Karpas-422 (cell line): ENCODE measurements at regions not wholly inside any gene's neighbourhood (a gene's known extent, or its start where the extent isn't known, plus 50 kb on each side); places are given as distances from the start of the nearest gene placed in this dataset.

Source experiments
- DNase-seq: peaks from one replicate; pipeline ENCODE4 v3.0.0-alpha.2; 2015
- H2AFZ ChIP-seq: fragments of 200-600 bp; sonication (generic); 2 replicates; pipeline ENCODE4 v1.6.1; 2014; ENCODE audit warnings: antibody characterized with exemption, low read length, mixed read lengths
- H3K27ac ChIP-seq: fragments of 200-600 bp; sonication (generic); 2 replicates; pipeline ENCODE4 v1.5.1; 2014; ENCODE audit warnings: mild to moderate bottlenecking, low read length, moderate library complexity
- H3K27me3 ChIP-seq: fragments of 200-600 bp; sonication (generic); 2 replicates; pipeline ENCODE4 v1.6.1; 2014; ENCODE audit warnings: low read length, mixed read lengths
- H3K36me3 ChIP-seq: fragments of 200-600 bp; sonication (generic); 2 replicates; pipeline ENCODE4 v1.6.1; 2014; ENCODE audit warnings: low read length, mixed read lengths; ENCODE audit not compliant: insufficient read depth
- H3K4me1 ChIP-seq: fragments of 200-600 bp; sonication (generic); 2 replicates; pipeline ENCODE4 v1.6.1; 2014; ENCODE audit warnings: mild to moderate bottlenecking, low read length, mixed read lengths
- H3K4me2 ChIP-seq: fragments of 200-600 bp; sonication (generic); 2 replicates; pipeline ENCODE4 v1.6.1; 2014; ENCODE audit warnings: low read length, low read depth, mild to moderate bottlenecking; ENCODE audit not compliant: poor library complexity, severe bottlenecking
- H3K4me3 ChIP-seq: fragments of 200-600 bp; sonication (generic); 2 replicates; pipeline ENCODE4 v1.5.1; 2014; ENCODE audit warnings: mild to moderate bottlenecking, antibody characterized with exemption, low read length, mixed read lengths
- H3K79me2 ChIP-seq: fragments of 200-600 bp; sonication (generic); 2 replicates; pipeline ENCODE4 v1.6.1; 2014; ENCODE audit warnings: mild to moderate bottlenecking, low read length, mixed read lengths
- H3K9ac ChIP-seq: fragments of 200-600 bp; sonication (generic); 2 replicates; pipeline ENCODE4 v1.6.0; 2014; ENCODE audit warnings: low read length
- H3K9me2 ChIP-seq: fragments of 200-600 bp; sonication (generic), shearing (Covaris generic); replicated peaks from 2 replicates; pipeline ENCODE4 v1.6.0; 2014; ENCODE audit warnings: mild to moderate bottlenecking, low read length, moderate library complexity; ENCODE audit not compliant: insufficient read depth
- H3K9me3 ChIP-seq: fragments of 300-700, 200-600 bp; sonication (generic); 2 replicates; pipeline ENCODE4 v1.6.1; 2014; ENCODE audit warnings: low read length, mixed read lengths
- H4K20me1 ChIP-seq: fragments of 200-600 bp; sonication (generic); 2 replicates; pipeline ENCODE4 v1.6.1; 2014; ENCODE audit warnings: mild to moderate bottlenecking, antibody characterized with exemption, low read length, low read depth; ENCODE audit not compliant: insufficient read depth

DNA sequence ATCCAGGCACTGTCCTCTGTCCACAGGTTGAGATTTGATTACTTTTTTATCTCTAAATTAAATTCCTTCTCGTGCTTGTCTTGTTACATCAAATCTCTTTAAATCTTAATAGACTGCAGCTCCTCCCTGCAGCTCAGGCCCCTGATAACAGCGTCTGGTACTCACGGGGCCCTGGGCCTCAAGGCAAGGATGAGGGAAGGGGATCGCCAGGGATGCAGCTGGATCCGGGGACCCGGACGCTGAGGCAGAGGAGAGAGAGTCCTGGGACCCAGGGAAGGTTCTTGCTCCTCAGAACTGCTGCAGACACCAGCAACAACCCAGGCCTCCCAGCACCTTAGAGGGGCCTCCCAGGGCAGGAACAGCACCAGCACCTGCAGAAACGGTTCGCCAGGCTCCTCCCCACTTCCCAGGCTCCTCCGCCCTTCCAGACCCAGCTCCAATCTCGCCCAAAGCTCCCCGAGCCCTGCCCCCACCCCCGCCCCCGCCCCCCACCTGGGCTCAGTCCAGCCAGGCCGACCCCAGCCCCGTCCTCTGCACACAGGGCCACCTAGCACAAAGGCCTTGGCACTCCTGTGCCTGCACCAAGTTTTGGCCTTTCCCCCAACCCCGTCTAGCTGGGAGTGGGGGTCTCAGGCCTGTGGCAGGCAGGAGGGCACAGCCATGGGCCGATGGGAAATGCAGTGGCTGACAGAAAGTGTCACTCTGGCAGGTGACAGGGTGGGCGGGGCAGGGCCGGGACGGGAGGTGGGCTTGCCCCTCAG is 60.3 kb upstream of the GALNT9 start:
- H4K20me1 ChIP-seq, result no peaks in the 10 kb centered on the region
- H3K4me1 ChIP-seq, result no peaks in the 10 kb centered on the region
- H2AFZ ChIP-seq, result no peak overlapping the region
- DNase-seq, result no peak
- H3K9me3 ChIP-seq, result no peaks in the 10 kb centered on the region
- no peaks in the 10 kb centered on the region for H3K27me3 ChIP-seq
- no peaks in the 10 kb centered on the region for H3K36me3 ChIP-seq
- no peak overlapping the region for H3K4me3 ChIP-seq
- H3K79me2 ChIP-seq, result no peaks in the 10 kb centered on the region
- H3K9ac ChIP-seq, result no peak overlapping the region
- no peak overlapping the region for H3K4me2 ChIP-seq
- H3K27ac ChIP-seq, result no peak overlapping the region
- H3K9me2 ChIP-seq, result no peaks in the 10 kb centered on the region

DNA sequence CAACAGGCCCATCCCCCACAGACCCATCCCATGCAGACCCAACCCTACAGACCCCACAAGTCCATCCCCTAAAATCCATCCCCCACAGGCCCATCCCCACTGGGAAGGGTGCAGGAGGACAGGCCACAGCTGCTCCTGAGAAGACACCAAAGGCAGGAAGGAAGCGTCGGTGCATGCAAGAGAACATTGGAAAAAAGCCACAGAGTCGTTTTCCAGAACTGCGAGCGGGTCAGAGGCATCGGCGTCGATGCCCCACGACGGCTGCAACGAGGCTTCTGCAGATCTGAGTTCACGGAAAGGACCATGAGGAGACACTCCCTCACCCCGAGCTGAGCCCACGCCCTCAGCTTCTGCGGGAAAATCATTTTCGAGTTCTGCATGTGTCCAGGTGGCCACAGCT is 59.6 kb upstream of the GALNT9 start:
- Histone ChIP-seq H3K27me3 (no peaks in the 10 kb centered on the region), H3K4me2 (no peak overlapping the region), H3K9ac (no peak overlapping the region), H3K36me3 (no peaks in the 10 kb centered on the region), H2AFZ (no peak overlapping the region), H3K9me3 (no peaks in the 10 kb centered on the region), H3K9me2 (no peaks in the 10 kb centered on the region), H4K20me1 (no peaks in the 10 kb centered on the region), H3K4me3 (no peak overlapping the region), H3K79me2 (no peaks in the 10 kb centered on the region), H3K4me1 (no peaks in the 10 kb centered on the region), H3K27ac (no peak overlapping the region)
- DNase-seq, result no peak

DNA sequence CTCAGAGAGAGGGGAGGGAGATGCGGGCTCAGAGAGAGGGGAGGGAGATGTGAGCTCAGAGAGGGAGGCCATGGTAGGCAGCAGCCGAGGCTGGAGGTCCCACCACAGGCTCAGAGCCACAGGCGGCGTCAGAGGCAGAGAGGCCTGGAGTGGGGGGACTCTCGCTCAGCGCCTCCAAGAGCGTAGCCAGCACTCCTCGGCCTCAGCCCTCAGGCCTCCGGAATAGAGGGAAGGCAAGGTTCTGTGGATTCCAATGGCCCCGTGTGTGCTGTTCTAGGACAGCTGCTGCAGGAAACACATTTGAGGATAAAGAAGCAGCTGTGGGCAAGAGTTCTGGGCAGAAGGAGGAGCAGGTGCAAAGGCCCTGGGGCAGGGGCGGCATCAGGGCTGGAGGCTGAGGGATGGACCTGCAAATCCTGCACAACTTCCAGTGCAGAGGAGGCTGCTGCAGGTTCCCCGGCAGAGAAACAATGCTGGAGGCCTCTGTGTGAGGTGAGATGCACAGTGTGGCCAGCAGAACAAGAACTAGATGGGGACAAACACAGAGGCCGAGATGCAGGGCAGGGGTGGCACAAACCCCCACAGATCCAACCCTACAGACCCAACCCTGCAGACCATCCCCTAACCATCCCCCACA is 59.1 kb upstream of the GALNT9 start:
- no peaks in the 10 kb centered on the region for H3K36me3 ChIP-seq
- no peak overlapping the region for H3K4me2 ChIP-seq
- H2AFZ ChIP-seq, result no peak overlapping the region
- no peaks in the 10 kb centered on the region for H3K79me2 ChIP-seq
- no peak for DNase-seq
- H3K27ac ChIP-seq, result no peak overlapping the region
- no peaks in the 10 kb centered on the region for H3K9me2 ChIP-seq
- no peaks in the 10 kb centered on the region for H3K9me3 ChIP-seq
- no peaks in the 10 kb centered on the region for H3K4me1 ChIP-seq
- H3K9ac ChIP-seq, result no peak overlapping the region
- no peak overlapping the region for H3K4me3 ChIP-seq
- H4K20me1 ChIP-seq, result no peaks in the 10 kb centered on the region
- H3K27me3 ChIP-seq, result no peaks in the 10 kb centered on the region

DNA sequence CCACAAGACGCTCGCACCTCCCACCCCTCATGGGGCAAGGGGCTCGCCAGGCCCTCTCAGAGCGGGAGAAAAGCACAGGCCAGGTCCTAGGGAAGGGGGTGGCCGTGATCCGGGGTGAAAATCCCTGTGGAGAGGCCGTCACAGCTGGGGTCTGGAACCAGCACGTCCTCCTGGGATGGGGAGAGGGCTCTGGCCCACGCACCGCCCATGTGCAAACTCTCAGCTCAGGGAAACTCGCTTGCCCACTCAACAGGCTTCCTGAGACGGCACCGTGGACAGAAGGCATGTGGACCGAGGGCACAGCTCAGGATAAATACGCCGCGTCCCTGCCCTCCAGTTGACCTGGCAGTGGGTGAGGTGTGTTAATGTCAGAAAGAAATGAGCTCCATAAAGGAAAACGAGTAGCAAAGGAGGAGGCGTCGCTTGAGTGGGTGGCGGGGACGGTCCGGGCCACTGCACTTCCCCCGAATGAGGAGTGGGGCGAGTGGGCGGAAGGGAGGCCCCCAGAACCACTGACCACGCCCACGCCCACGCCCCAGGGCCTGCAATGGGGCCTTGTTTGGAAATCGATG is 57.6 kb upstream of the GALNT9 start:
- Histone ChIP-seq H3K4me1 (no peaks in the 10 kb centered on the region), H3K79me2 (no peaks in the 10 kb centered on the region), H4K20me1 (no peaks in the 10 kb centered on the region), H3K27me3 (no peaks in the 10 kb centered on the region), H3K4me2 (no peak overlapping the region), H3K36me3 (no peaks in the 10 kb centered on the region), H3K9me2 (no peaks in the 10 kb centered on the region), H3K27ac (no peak overlapping the region), H3K9ac (no peak overlapping the region), H3K4me3 (no peak overlapping the region), H2AFZ (no peak overlapping the region), H3K9me3 (no peaks in the 10 kb centered on the region)
- DNase-seq, result no peak

DNA sequence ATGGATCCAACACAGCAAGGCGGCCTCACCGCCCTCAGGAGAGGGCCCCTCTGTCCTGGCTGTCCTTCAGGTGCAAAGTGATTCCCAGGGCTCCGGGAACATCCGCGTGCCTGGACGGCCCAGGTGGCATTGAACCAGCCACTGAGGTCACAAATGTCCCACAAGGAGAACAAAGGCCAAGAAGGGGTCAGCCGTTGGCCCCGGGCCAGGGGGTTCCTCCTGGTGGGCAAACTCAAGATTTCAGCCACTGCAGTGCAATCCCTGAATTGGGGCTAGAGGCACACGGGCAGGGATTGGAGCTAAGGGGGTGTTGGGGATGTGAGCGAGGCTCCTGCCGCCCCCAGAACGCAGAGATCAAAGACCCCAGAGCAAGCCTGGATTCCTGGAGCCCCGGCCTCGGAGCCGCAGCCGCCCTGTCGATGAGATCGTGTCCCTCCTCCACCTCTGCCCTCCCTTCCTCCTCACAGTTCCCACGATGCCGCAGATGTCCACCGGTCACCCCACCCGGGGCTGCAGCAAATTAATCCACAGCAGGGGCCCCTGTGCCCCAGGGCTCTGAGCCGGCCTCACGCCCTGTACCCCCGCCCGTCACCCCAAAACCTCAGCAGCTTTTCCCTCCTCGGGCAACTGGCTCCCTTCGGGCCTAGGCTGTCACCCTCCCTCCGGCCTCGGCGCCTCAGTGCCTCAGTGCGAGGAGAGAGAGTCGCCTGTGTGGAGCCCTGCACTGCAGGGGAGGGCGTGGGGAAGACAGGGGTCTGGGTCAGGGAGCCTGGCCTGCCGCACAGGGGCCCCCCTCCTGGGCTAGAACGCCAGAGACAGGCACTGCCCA is 56.7 kb upstream of the GALNT9 start:
- no peak overlapping the region for H3K4me2 ChIP-seq
- no peak overlapping the region for H3K9ac ChIP-seq
- H3K27me3 ChIP-seq, result no peaks in the 10 kb centered on the region
- H3K79me2 ChIP-seq, result no peaks in the 10 kb centered on the region
- no peak for DNase-seq
- no peak overlapping the region for H2AFZ ChIP-seq
- H3K9me3 ChIP-seq, result no peaks in the 10 kb centered on the region
- no peaks in the 10 kb centered on the region for H4K20me1 ChIP-seq
- H3K4me3 ChIP-seq, result no peak overlapping the region
- no peaks in the 10 kb centered on the region for H3K4me1 ChIP-seq
- no peaks in the 10 kb centered on the region for H3K36me3 ChIP-seq
- H3K9me2 ChIP-seq, result no peaks in the 10 kb centered on the region
- H3K27ac ChIP-seq, result no peak overlapping the region

DNA sequence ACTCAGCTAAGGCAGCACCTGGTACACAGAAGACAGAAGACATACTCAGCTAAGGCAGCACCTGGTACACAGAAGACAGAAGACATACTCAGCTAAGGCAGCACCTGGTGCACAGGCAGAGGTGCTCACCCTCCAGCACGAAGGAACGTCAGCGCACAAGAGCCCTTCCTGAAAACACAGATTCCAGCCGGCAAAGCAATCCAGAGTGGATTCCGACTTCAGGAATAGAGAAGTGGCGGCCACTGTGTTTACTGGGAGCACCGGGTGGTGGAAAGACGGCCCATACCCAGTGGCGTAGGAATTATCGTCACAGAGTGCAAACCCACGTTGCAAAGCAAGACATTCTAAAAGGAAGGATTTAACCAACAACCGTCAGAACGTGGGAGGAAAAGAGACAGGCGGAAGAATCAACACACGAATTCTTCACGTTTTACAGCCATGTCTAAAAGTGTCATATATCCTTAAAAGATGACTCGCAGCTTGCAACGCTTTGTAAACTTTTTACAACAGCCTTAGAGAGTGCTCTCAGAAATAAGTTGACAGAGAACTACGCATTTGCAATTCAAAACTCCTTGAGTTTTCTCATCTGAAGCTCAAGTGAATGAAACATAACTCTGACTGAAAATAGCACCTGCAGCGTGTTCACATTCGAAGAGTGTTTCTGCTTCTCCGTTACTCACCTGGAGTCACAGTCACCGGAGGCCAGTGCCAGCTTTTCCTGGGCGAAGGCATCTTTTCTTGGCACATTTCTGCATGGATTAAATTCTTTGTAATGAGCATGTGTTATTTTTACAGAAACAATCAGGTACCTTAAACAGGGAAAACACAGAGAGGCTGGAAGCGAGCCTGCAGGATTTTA is 55.8 kb upstream of the GALNT9 start:
- H3K27ac ChIP-seq, result no peak overlapping the region
- no peak overlapping the region for H3K9ac ChIP-seq
- H3K9me3 ChIP-seq, result no peaks in the 10 kb centered on the region
- H3K4me1 ChIP-seq, result no peaks in the 10 kb centered on the region
- no peaks in the 10 kb centered on the region for H3K79me2 ChIP-seq
- no peaks in the 10 kb centered on the region for H3K27me3 ChIP-seq
- H2AFZ ChIP-seq, result no peak overlapping the region
- no peaks in the 10 kb centered on the region for H3K9me2 ChIP-seq
- DNase-seq, result no peak
- no peaks in the 10 kb centered on the region for H4K20me1 ChIP-seq
- H3K4me3 ChIP-seq, result no peak overlapping the region
- no peaks in the 10 kb centered on the region for H3K36me3 ChIP-seq
- no peak overlapping the region for H3K4me2 ChIP-seq

DNA sequence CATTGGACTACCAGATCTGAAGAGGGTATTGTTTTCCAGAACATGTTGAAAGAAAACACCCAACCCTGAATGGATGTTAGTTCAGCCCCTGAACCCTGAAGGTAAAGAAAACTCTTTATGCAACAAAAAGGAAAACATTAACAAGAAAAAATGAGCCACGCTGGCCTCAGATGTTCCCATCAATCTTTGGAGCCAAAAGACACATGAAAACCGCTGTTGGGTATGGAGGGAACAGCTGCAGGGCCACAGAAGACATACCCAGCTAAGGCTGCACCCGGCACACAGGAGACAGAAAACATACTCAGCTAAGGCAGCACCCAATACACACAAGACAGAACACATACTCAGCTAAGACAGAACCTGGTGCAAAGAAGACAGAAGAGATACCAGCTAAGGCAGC is 51.3 kb upstream of the GALNT9 start:
- Histone ChIP-seq H3K36me3 (no peaks in the 10 kb centered on the region), H3K4me3 (no peak overlapping the region), H3K4me2 (no peak overlapping the region), H3K27ac (no peak overlapping the region), H3K27me3 (no peaks in the 10 kb centered on the region), H3K9ac (no peak overlapping the region), H4K20me1 (no peaks in the 10 kb centered on the region), H3K79me2 (no peaks in the 10 kb centered on the region), H3K4me1 (no peaks in the 10 kb centered on the region), H3K9me2 (no peaks in the 10 kb centered on the region), H2AFZ (no peak overlapping the region), H3K9me3 (no peaks in the 10 kb centered on the region)
- no peak for DNase-seq
